ENCODE measurements at regions not wholly inside any gene's neighbourhood (a gene's known extent, or its start where the extent isn't known, plus 50 kb on each side); places are given as distances from the start of the nearest gene placed in this dataset.

DNA sequence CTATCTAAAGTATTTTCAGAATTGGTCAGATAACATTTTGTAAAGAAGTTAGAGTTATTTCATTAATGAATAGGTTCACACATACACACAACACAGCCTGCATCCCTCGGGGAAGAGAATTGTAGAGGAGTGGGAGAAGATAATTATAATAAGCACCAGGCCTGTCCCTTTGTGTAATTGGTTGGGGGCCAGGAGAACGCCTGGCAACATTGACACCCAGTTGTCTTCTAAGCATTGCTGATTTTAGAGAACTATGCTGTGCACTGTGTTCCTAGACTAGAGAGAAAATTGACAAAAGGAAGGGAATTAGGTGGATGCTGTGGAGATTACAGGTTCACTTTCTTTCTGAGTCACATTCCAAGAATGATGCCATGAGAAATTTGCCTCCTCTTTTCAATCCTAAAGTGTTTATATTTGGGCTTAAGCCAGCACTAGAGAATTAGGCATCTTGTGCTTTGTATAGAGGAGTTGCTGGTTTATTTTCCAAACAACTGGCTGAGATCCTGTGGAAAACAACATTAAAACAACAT is 247.6 kb downstream of the COX7C start:
- Mint-ChIP-seq H3K27me3 (ENCODE audit: unreplicated experiment) (peaks cover 13% of the 10 kb centered on the region), H3K4me3 (ENCODE audit: unreplicated experiment) (no peak overlapping the region), H3K9me3 (ENCODE audit: unreplicated experiment) (no peaks in the 10 kb centered on the region), H3K36me3 (ENCODE audit: unreplicated experiment) (no peaks in the 10 kb centered on the region), H3K4me1 (ENCODE audit: unreplicated experiment) (no peaks in the 10 kb centered on the region), H3K27ac (ENCODE audit: unreplicated experiment) (no peak overlapping the region)
- no peak for DNase-seq (ENCODE audit: extremely low spot score, unreplicated experiment)
- TF ChIP-seq, protein P1, sequence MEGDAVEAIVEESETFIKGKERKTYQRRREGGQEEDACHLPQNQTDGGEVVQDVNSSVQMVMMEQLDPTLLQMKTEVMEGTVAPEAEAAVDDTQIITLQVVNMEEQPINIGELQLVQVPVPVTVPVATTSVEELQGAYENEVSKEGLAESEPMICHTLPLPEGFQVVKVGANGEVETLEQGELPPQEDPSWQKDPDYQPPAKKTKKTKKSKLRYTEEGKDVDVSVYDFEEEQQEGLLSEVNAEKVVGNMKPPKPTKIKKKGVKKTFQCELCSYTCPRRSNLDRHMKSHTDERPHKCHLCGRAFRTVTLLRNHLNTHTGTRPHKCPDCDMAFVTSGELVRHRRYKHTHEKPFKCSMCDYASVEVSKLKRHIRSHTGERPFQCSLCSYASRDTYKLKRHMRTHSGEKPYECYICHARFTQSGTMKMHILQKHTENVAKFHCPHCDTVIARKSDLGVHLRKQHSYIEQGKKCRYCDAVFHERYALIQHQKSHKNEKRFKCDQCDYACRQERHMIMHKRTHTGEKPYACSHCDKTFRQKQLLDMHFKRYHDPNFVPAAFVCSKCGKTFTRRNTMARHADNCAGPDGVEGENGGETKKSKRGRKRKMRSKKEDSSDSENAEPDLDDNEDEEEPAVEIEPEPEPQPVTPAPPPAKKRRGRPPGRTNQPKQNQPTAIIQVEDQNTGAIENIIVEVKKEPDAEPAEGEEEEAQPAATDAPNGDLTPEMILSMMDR (IDR thresholded peaks at IDR 0.05) = no peak

DNA sequence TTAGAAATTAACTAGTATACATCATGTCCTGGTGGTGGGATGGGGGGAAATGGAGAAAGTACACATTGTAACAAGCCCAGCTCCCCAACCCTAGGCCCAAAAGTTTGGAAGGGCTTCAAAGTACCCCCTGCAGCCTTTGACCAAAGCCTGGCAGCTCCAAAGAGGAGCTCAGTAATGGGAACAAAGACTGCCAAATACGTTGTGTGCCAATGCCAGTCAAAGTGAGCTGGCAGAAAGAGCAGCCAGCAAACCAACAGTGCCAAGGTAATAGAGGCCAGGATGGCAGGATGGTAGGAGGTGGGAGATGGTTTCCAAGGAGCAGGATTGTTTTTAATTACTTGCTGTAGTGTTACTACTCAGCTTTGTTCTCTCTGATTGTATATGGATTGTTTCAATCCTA is 248.3 kb downstream of the COX7C start:
- H3K27me3 Mint-ChIP-seq (ENCODE audit: unreplicated experiment) = peaks cover 13% of the 10 kb centered on the region
- DNase-seq (ENCODE audit: extremely low spot score, unreplicated experiment) = no peak
- no peaks in the 10 kb centered on the region for H3K36me3 Mint-ChIP-seq (ENCODE audit: unreplicated experiment)
- no peak overlapping the region for H3K4me3 Mint-ChIP-seq (ENCODE audit: unreplicated experiment)
- H3K9me3 Mint-ChIP-seq (ENCODE audit: unreplicated experiment) = no peaks in the 10 kb centered on the region
- no peak overlapping the region for H3K27ac Mint-ChIP-seq (ENCODE audit: unreplicated experiment)
- TF ChIP-seq, protein P1 (IDR thresholded peaks at IDR 0.05) = no peak
- H3K4me1 Mint-ChIP-seq (ENCODE audit: unreplicated experiment) = no peaks in the 10 kb centered on the region

DNA sequence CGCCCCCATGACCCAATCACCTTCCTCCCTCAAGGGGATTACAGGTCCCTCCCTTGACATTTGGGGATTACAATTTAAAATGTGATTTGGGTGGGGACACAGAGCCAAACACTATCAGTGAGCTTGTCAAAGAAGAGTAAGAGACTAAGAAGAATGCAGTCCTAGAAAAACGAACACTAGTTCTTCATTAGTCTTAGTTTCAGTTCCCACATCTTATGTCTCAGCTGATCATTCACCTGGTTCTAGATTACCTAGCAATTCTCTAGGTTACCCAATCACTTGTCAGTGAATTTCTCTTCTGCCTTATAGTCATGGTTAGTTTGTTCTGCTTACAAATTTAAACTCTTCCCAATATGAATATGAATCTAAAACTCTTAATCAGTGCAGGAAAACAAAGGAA is 251.5 kb downstream of the COX7C start:
- no peak overlapping the region for H3K4me3 Mint-ChIP-seq (ENCODE audit: unreplicated experiment)

DNA sequence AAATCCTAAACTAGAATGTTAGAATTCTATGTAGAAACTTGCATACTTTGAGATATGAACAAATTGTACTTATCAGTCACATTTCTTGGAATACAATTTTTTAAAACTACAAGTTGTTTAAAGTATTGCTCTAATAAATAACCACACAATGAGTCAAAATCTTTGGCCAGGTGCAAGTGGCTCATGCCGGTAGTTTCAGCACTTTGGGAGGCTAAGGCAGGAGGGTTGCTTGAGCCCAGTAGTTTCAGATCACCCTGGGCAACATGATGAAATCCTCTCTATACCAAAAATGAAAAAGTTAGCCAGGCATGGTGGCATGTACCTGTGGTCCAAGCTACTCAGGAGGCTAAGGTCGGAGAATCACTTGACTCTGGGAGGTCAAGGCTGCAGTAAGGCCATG is 257.8 kb downstream of the COX7C start:
- no peak overlapping the region for H3K27ac Mint-ChIP-seq (ENCODE audit: unreplicated experiment)
- no peaks in the 10 kb centered on the region for H3K4me1 Mint-ChIP-seq (ENCODE audit: unreplicated experiment)
- no peaks in the 10 kb centered on the region for H3K9me3 Mint-ChIP-seq (ENCODE audit: unreplicated experiment)
- H3K36me3 Mint-ChIP-seq (ENCODE audit: unreplicated experiment) = no peaks in the 10 kb centered on the region
- no peak for DNase-seq (ENCODE audit: extremely low spot score, unreplicated experiment)
- H3K4me3 Mint-ChIP-seq (ENCODE audit: unreplicated experiment) = no peak overlapping the region
- peaks cover 3% of the 10 kb centered on the region for H3K27me3 Mint-ChIP-seq (ENCODE audit: unreplicated experiment)
- TF ChIP-seq, protein P1 (IDR thresholded peaks at IDR 0.05) = no peak

More for the DNA sequence above, 251.5 kb downstream of the COX7C start:
- Mint-ChIP-seq H3K27me3 (ENCODE audit: unreplicated experiment) (peaks cover 2% of the 10 kb centered on the region), H3K36me3 (ENCODE audit: unreplicated experiment) (no peaks in the 10 kb centered on the region), H3K9me3 (ENCODE audit: unreplicated experiment) (no peaks in the 10 kb centered on the region), H3K27ac (ENCODE audit: unreplicated experiment) (no peak overlapping the region), H3K4me1 (ENCODE audit: unreplicated experiment) (no peaks in the 10 kb centered on the region)
- TF ChIP-seq, protein P1 (IDR thresholded peaks at IDR 0.05) = no peak
- no peak for DNase-seq (ENCODE audit: extremely low spot score, unreplicated experiment)

DNA sequence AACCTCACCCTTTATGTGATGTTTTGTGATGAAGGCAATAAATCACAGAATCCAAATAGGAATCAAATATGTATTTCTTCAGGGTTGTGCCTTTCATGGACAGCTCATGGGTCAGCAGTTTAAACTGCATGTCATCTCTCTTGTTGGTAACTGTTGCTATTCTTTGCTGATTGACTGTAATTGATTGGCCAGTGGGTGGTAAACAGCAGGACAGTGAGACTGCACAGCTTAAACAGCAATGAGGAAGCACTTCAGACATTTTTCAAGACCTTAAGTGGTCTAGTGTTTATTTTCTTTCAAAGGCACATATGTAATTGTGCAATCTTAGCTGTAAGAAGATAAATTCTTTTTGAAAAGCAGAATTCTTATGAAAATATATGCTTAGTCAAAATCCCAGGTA is 260.5 kb downstream of the COX7C start:
- no peak for DNase-seq (ENCODE audit: extremely low spot score, unreplicated experiment)
- TF ChIP-seq, protein P1 (IDR thresholded peaks at IDR 0.05) = no peak
- no peaks in the 10 kb centered on the region for H3K36me3 Mint-ChIP-seq (ENCODE audit: unreplicated experiment)
- H3K9me3 Mint-ChIP-seq (ENCODE audit: unreplicated experiment) = no peaks in the 10 kb centered on the region
- no peak overlapping the region for H3K27ac Mint-ChIP-seq (ENCODE audit: unreplicated experiment)
- H3K4me1 Mint-ChIP-seq (ENCODE audit: unreplicated experiment) = no peaks in the 10 kb centered on the region
- peaks cover 3% of the 10 kb centered on the region for H3K27me3 Mint-ChIP-seq (ENCODE audit: unreplicated experiment)
- H3K4me3 Mint-ChIP-seq (ENCODE audit: unreplicated experiment) = no peak overlapping the region
